GM18909 (cell line): ENCODE measurements at regions not wholly inside any gene's neighbourhood (a gene's known extent, or its start where the extent isn't known, plus 50 kb on each side); places are given as distances from the start of the nearest gene placed in this dataset.

Source experiments
- ATAC-seq: cut with Tn5 transposase; IDR thresholded peaks from one replicate; pipeline ENCODE4 v1.9.1; 2021; ENCODE audit warnings: mild to moderate bottlenecking; ENCODE audit not compliant: unreplicated experiment, poor library complexity

DNA sequence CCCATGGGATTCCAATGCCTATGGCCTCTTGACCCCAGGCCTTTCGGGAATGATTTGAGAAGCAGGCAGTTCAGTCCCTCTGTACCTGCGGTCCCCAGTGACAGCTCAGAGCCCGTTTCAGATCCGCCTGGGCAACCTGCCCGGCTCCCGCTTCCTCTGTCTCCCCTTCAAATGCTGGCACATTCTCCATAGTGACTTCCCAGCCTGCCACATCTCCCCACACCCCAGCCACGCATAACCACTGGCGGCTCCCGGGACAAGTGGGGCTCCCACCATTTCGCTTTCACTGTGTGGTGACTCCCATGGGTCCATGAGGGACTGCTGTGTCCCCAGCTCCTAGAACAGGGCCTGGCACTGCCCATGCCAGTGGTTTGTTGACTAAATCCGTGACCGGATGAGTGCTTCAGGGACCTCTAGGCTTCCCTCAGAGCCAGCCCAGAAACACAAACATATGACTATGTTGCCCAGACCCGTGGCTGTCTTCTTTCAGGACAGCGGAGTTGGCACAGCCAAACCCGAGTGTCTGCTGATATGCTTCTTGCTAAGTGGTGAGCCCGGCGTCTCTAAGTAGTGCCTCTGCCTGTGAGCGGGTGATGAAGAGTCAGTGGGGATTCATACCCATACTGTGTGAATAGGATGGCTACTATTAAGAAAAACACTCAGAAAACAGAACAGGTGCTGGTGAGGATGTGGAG is 91.2 kb downstream of the GLI2 start:
- no peak for ATAC-seq

DNA sequence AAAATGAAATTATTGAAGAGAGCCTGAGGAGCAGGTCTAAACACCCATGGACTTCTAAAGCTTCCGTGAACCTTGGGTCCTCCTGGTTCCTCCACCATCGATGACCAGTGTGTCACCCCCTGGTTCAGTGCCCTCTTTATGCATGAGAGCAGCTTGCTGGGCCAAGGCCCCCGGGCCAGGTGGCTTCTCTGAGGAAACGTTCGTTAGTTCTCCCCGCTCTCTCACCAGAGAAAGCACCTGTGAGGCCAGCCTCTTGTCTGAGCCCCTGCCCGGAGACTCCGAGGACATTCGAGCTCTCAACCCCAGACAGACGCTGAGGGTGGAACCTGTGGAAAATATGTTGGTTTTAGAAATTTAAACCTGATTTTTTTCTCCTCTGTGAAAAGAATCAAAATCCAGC is 92.4 kb downstream of the GLI2 start:
- ATAC-seq, result no peak

GRCh38 chr2:120828829-120829632 is 93.4 kb downstream of the GLI2 start:
- no peak for ATAC-seq

- no peak for ATAC-seq
Observed at GRCh38 chr2:120829633-120830025, 94.0 kb downstream of the GLI2 start.

GRCh38 chr2:120830096-120830830 is 94.6 kb downstream of the GLI2 start:
- ATAC-seq, result no peak

DNA sequence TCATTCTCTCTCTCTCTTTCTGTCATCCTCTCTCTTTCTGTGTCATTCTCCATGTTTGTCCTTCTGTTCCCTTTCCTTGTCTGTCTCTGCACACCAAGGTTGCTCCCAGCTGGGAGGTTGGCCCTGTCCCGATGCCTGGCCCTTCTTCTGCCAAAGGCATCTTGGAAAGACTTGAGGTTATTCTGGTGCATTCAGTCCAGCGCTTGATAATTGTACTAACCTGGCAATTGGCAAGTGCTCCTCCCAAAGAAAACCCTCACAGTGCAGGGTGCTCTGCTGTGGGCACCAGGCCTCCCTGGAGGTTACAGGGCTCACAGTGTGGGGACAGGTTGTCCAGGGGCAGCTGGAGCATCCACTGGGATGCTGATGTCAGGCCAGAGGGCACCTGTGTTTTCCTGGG is 95.4 kb downstream of the GLI2 start:
- no peak for ATAC-seq

DNA sequence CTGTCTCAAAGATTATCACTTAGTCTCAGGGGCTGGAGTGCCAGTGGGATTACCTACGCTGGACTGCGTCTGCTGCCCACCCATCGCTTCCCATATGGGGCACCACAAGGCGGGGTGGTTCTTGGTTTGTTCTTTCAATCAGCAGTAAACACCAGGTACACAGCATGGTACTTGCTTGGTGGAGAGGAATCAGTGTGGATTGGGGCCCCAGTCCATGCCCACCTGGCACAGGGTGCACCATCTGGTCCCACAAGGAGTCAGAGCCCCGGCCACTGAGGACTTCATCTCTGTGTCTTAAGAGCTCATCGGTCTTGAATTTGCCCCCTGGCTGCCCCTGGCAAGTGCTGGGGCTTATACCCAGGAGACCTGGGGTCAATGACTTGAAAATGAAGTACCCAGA is 96.2 kb downstream of the GLI2 start:
- ATAC-seq, result no peak

DNA sequence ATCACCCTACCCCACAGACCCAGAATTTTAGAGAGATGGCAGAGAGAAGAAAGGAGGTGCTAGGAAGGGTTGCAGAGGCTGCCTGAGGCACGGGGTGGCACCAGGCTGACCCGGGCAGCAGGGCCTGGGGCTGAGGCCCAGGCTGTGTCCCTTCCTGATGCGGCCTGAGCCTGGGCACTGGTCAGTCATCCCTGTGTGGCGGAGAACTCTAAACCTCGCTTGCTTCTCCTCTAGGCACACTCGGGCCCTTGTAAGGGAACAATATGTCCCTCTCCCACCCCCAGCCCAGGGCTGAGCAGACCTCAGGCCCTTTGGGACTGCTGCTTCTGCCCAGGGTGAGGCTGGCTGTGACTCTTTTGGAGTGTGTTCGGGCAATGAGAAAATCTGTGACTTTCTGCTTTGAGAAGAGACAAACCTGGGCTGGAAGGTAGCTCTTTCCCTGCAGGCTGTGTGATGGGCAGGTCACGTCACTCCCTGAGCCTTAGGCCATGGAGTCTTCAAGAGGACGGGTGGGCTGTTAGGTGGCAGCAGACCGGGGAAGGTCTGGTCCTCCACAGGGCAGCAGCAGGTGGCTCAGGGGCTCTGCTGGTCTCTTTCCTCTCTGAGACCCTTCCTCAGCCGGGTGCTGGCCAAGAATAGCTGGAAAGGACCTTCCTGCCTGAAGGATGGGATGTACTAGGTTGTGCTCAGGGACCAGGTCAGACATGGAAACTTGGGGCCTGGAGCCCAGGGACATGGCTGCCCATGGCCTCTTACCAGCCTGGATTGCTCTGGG is 96.8 kb downstream of the GLI2 start:
- no peak for ATAC-seq

DNA sequence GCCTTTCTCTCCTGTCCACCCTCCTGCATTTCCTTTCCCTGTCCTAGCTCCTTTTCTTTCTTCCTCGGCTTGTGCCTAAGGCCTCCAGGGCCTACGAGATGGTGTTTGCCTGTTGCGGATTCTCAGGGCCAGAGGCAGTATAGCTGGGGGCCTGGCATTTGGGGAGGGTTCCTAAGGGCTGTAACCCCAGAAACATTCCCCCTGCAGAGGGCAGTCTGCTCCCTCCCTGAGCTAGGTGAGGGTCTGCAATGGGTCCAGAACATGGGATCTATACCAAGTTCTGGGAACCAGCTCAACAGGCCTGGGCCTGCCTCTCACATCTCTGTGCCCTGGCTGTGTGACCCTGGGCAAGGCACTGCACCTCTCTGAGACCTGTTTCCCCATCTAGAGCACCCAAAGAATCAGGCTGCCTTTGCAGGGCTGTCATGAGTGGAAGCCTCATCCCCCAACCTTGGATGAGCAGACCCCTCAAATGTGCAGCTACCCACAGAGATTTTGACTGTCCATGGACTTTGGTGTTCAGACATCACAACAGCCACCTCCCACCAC is 97.5 kb downstream of the GLI2 start:
- ATAC-seq, result no peak

DNA sequence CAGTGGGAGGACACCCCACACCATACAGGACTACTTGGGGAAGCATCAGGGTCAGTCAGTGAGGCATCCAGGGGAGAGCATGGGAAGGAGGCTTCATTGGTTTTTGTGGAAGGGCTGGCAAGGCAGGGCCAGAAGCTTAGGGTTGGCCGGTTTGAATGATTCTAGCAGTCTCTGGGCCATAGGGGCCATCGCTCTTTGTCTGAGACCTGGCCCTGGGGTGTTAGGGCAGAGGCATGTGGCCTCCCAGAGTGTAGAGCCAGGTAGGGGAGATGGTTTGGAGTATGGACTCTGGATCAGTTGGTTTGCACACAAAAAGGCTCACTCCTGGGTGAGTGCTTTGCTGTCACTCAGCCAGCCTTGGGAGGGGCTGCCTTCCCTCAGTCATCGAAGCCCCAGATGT is 98.5 kb downstream of the GLI2 start:
- no peak for ATAC-seq

DNA sequence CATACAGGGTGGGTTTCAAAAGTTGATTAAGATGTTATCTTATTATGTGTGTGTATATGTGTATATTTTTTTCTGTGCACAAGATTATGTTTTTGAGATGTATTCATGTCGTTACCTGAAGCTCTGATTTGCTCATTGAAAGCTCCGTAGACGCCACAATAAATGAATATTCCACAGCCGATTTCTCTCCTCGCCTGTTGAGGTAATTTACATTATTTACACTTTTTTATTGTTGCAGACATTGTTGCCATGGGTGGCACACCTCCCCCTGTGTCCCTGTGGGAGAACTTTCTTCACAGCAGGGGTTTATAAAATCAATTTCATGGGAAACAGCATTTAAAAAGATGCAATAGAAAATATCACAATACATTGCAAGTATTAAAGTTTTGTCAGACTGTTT is 100.6 kb downstream of the GLI2 start:
- ATAC-seq, result no peak

DNA sequence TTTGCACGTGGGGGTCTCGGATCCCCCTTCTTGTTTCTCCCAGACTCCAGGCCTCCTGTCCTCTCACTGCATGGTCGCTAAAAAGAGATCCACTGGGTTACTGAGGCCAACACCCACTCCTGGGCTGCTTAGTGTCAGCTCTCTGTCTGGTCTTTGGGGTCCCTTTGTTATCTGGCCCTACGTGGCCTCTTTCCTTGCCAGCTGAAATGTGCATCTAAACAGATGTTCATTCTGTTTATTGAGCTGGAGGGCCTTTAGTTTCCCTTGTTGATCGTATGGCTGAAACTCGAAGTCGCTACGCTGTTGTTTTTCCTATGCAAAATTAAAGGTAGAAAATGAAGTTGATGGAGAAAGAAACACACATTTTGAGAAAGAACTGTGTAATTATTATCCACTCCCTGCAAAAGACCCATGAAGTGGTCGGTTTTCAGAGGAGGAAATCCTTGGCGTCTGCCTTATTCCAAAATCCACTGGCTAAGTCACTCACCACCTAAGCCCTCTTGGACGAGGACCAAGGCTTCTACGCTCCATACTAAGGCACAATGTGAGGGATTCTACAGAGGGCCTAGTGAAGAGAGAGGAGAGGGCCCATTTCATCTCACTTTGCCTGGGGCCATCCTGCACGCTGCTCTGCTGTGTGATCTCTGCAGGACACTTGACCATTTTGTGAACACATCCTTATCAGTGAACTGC is 105.3 kb downstream of the GLI2 start:
- no peak for ATAC-seq

DNA sequence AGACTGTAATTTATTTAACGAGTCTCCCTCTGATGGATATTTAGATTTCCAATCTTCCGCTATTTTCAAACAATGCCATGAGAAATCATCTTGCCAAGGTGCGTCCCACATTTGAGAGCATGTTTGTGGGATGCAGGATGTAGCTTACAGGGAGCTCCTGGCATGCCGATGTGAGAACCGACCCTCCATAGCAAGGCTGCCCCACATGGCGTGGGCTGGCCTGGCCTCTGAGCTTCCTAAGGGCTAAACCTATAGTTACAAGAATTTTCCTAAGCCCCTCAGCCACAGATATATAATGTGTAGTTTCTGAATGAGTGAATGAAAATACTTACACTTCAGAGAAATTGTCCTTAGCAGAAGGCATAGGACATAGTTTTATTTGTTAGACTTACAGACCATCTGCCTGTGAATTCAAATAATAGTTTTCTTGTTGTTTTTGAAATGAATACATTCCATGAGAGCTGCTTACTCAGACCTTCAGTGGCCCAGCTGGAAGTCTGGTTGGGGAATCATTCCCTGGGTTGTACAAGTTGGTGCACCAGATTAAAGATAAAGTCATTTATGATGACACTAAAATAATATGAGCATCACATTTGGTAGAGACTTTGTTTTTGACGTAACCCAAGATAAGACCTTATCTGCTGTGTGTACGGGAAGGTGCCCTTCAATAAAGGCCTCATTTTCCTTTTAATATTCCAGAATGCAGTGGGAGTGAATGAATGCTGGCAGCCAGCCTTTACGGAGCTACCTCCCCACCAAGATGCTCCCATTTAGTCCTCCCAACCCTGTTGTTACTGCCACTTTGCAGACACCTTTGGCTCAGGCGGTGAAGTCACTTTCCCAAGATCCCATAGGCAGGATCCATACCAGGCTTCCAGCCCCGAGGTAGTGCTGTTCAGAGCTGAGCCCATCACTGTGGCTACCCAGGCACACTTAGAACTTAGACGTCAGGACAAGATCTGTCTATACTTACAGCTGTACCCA is 107.1 kb downstream of the GLI2 start:
- no peak for ATAC-seq

DNA sequence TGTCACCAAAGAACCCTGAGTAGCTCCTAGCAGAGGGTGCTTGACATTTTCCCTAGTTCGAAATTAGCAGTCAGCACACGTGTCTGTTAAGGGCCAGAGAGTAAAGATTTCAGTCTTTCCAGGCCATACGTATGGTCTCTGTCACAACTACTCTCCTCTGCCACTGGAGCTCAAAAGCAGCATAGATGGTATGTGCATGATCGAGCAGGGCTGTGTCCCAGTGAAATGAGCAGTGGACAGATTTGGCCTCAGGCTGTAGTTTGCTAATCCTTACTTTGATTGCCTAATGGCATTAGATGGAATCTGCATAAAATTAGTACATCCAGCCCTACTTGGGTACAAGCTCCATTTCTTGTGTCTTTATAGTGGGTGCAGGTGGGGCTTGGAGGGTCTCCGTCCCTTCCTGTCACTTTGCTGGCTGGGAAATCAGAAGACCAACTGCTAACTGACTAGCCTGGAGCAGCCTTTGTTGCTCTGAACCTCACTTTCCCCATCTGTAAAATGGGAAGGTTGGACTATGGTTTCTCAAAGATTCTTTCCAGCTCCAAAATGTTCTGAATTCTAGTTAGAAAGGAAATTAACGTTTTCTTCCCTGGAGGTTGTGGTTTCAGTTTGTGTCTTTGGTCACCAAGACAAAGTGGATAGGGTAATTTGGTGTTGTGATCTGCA is 108.5 kb downstream of the GLI2 start:
- ATAC-seq, result no peak

DNA sequence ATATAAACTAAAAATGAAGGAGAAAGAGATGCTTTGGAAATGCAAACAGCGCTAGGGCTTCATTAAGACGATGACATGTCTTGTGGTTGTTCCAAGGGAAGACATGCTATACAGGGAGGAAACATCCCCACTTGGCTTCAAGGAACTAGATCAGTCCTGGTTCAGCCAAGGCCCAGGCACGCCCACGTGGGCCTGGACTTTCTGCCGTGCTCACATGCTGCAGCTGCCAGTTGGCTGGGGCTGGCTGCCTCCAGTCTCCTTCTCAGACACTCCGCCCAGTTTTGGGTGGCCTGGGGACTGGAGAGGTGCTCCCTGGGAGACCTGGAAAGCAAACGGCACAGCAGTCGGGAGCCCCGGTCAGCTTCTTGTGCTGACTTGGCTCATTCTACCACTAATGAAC is 109.6 kb downstream of the GLI2 start:
- ATAC-seq, result no peak

DNA sequence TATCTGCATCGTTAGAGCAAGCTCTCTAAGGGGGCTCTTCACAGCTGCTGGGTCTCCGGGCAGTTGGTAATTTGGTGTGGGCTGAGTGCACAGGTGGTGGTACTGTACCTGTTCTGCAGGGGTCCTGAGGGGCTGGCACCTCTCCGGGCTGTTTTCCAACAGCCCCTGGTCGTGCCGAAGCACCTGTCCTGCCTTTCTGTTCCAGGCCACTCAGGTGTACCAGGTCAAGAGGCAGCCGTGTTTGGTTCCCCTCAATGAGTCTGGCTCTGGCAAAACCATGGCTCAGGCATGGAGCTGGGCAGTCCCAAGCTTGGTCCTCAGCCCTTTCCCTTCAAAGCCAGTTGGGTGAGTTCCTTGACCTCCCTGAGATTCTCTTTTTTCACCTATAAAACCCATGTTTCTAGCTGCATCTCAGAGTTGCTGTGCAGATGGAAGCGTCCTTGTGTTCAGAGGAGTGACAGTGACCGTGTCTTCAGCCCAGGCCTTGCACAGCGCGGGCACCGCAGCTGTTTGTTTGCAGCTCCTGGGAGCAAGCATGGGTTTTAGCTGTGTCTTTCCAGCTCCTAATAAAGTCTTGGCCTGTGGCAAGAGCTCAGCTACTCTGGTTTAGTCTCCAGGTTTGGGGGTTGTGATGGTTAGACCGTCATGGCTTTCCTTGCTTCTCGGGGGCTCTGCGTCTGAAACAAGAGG is 110.9 kb downstream of the GLI2 start:
- no peak for ATAC-seq

GRCh38 chr2:120847700-120848321 is 112.1 kb downstream of the GLI2 start:
- ATAC-seq, result no peak
